Suprapubic skin (tissue), 4 donors: ENCODE measurements at regions not wholly inside any gene's neighbourhood (a gene's known extent, or its start where the extent isn't known, plus 50 kb on each side); places are given as distances from the start of the nearest gene placed in this dataset.

ENCODE experiments used
- DNase-seq, 2 donors: peaks; one replicate each; pipeline ENCODE4 v3.0.0-alpha.2; 2019; ENCODE audit warnings: low spot score in 2 of 2
- H3K27ac ChIP-seq: fragments of 200-600 bp; sonication (generic); one replicate; pipeline ENCODE4 v1.5.1; 2019
- H3K27me3 ChIP-seq: fragments of 200-600 bp; sonication (generic); one replicate; pipeline ENCODE4 v1.5.1; 2019
- H3K36me3 ChIP-seq: fragments of 200-600 bp; sonication (generic); one replicate; pipeline ENCODE4 v1.5.1; 2019
- H3K4me1 ChIP-seq: fragments of 200-600 bp; sonication (generic); one replicate; pipeline ENCODE4 v1.5.1; 2019
- H3K4me3 ChIP-seq: fragments of 200-600 bp; sonication (generic); one replicate; pipeline ENCODE4 v1.5.1; 2019; ENCODE audit warnings: mild to moderate bottlenecking
- H3K9me3 ChIP-seq: fragments of 200-600 bp; sonication (generic); one replicate; pipeline ENCODE4 v1.5.1; 2019
- EP300 ChIP-seq: sonication (generic); formaldehyde crosslinking; IDR thresholded peaks from one replicate; pipeline ENCODE4 v1.6.1; 2017; ENCODE audit warnings: antibody characterized with exemption
- POLR2A ChIP-seq, 2 donors: fragments of 450-650 bp; IDR thresholded peaks; one replicate each; pipeline ENCODE4 v1.6.1; 2017; ENCODE audit warnings: antibody characterized with exemption in 2 of 2, mild to moderate bottlenecking in 2 of 2, moderate library complexity in 2 of 2
- POLR2AphosphoS5 ChIP-seq, 3 donors: sonication (generic); formaldehyde crosslinking; IDR thresholded peaks; one replicate each; pipeline ENCODE4 v1.6.1; 2017; ENCODE audit warnings: antibody characterized with exemption in 3 of 3
- WGBS: methylation state at CpG from one replicate; pipeline ENCODE4 v1.1.5; 2018; 5-methylcytosine and 5-hydroxymethylcytosine counted together
- TF ChIP-seq, protein P1 (sequence below), 2 donors: fragments of 200-600 bp in 1 of 2; fragments of 450-650 bp in 1 of 2; sonication (generic) in 1 of 2; IDR thresholded peaks; one replicate each; pipeline ENCODE4 v1.5.1; 2016 to 2019; ENCODE audit warnings: antibody characterized with exemption in 2 of 2, mild to moderate bottlenecking in 1 of 2, moderate library complexity in 1 of 2

DNA sequence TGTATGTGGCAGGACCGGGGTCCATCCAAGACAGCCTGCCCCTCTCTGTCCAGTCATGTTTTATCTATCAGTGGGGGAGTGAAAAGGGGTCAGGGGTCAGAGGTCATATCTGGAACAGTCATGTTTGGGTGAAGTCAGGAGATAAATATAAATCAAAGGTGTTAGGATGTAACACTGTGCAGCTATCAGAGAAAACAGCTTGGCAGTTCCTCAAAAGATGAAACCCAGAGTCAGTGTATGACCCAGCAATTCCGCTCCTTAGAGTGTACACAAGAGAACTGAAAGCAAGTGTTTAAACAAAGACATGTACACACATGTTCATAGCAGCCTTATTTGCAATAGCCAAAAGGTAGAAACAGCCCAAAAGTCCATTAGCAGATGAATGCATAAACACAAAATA is 361.3 kb downstream of the FOXL1 start:
- no peak for TF ChIP-seq POLR2A (IDR thresholded peaks at IDR 0.05)
- TF ChIP-seq, protein P1, sequence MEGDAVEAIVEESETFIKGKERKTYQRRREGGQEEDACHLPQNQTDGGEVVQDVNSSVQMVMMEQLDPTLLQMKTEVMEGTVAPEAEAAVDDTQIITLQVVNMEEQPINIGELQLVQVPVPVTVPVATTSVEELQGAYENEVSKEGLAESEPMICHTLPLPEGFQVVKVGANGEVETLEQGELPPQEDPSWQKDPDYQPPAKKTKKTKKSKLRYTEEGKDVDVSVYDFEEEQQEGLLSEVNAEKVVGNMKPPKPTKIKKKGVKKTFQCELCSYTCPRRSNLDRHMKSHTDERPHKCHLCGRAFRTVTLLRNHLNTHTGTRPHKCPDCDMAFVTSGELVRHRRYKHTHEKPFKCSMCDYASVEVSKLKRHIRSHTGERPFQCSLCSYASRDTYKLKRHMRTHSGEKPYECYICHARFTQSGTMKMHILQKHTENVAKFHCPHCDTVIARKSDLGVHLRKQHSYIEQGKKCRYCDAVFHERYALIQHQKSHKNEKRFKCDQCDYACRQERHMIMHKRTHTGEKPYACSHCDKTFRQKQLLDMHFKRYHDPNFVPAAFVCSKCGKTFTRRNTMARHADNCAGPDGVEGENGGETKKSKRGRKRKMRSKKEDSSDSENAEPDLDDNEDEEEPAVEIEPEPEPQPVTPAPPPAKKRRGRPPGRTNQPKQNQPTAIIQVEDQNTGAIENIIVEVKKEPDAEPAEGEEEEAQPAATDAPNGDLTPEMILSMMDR (IDR thresholded peaks at IDR 0.05), result no peak
- no peak for TF ChIP-seq EP300
- no peak for TF ChIP-seq POLR2AphosphoS5 (IDR thresholded peaks at IDR 0.05)
- H3K9me3 ChIP-seq, result peaks cover 4% of the 10 kb centered on the region
- H3K27me3 ChIP-seq, result peaks cover 56% of the 10 kb centered on the region
- no peak overlapping the region for H3K4me3 ChIP-seq
- no peaks in the 10 kb centered on the region for H3K36me3 ChIP-seq
- H3K4me1 ChIP-seq, result no peaks in the 10 kb centered on the region
- H3K27ac ChIP-seq, result no peak overlapping the region
- WGBS, result 76% methylated on average over 2 of the region's 2 CpGs
- no peak for DNase-seq

DNA sequence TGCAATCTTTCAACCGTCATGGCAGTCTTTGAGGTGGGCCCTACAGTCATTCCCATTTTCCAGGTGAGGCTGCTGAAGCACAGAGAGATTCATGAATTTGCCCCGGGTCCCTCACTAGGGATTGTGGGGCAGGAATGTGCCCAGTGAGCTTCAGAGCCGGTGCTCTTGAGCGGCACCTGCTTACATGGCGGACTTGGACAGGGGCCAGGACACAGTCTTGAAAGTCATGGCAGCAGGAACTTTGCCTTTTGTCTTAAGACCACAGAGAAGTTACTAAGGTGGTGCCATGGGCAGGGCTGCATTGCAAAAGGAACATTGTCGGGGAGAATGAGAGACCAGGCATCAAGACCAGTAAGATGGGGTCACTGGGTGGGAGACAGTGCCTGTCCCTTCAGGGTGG is 363.4 kb downstream of the FOXL1 start:
- Histone ChIP-seq H3K4me3 (no peak overlapping the region), H3K9me3 (peaks cover 4% of the 10 kb centered on the region), H3K4me1 (no peaks in the 10 kb centered on the region), H3K27me3 (peaks cover 35% of the 10 kb centered on the region), H3K36me3 (no peaks in the 10 kb centered on the region), H3K27ac (no peak overlapping the region)
- 65% methylated on average over 5 of the region's 6 CpGs for WGBS
- no peak for TF ChIP-seq EP300
- TF ChIP-seq, protein P1 (IDR thresholded peaks at IDR 0.05), result no peak
- no peak for TF ChIP-seq POLR2AphosphoS5 (IDR thresholded peaks at IDR 0.05)
- no peak for TF ChIP-seq POLR2A (IDR thresholded peaks at IDR 0.05)
- no peak for DNase-seq

DNA sequence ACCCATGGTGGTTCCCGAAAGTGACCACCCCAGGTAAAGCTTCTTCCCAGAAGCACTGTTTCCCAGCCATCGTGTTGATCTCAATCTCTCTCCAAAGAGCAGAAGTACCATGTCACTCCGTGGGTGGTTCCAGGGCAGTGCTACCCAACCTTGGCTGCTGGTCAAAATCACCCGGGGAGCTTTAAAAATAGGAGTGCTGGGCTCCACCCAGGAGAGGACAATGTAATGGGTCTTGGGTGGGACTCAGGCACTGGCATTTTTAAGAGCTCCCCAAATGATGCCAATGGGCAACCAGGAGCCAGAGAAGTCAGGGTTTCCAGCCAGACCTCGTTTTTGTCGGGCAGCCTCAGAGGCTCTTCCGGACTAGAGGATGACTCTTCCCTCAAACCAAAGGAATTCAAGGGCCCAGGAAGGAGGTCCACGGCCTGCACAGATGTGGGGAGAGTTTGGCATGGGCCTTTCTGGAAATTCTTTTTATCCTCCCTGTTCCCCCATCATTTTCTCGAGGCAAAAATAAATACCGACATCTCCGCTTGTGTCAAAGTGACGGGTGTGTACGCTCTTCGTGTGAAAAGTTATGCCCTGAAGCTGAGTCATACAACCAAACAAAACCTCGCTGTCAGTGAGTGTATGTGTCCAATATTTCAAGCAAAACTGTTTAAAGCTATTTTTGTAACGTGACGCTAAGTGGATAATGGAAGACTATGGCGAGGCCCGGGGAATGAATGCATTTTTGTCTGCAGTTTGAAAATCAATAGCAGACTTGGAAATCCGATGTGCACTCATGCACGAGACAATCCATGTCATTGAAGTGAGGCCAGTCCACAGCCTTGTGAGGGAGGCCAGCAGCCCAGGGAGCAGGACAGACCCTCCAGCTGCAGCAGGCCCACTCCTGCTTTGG is 364.1 kb downstream of the FOXL1 start:
- Histone ChIP-seq H3K27me3 (peaks cover 30% of the 10 kb centered on the region), H3K4me3 (no peak overlapping the region), H3K9me3 (peaks cover 4% of the 10 kb centered on the region), H3K27ac (no peak overlapping the region), H3K4me1 (no peaks in the 10 kb centered on the region), H3K36me3 (no peaks in the 10 kb centered on the region)
- no peak for TF ChIP-seq EP300
- no peak for TF ChIP-seq POLR2AphosphoS5 (IDR thresholded peaks at IDR 0.05)
- TF ChIP-seq, protein P1 (IDR thresholded peaks at IDR 0.05), result no peak
- TF ChIP-seq POLR2A (IDR thresholded peaks at IDR 0.05), result no peak
- DNase-seq, result no peak
- WGBS, result 45% methylated on average over 21 of the region's 21 CpGs

DNA sequence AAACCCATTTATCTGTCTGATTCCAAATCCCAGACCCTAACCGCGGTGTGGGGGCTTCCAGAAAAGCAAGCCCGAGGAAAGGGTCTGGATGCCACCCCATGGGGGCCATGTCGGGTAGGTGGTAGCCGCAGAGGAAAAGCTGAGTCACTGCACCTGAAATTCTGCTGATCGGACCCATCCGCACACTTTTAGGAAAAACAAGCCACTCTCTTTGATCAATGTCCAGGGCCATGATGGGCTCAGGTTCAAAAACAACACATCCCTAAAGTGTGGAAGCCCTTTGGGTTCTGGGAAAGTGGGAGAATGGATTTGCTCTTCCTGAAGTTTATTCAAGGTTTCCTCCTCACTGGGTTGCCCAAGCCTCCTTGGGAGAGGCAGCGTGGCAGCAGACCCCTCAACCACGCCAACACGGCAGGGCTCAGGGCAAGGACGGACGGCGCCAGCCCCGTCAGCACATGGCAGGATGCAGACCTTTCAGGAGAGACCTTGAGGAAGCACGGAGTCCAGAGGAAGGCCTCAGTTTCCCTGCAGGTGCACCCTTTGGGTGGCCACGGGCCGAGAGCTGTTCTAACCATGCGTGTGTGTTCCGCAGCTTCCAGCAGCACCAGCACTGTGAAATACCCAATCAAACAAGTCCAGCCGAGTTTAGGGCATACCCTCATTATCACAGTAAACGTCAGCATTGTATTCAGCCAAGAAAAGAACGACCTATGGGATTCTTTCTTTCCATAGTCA is 367.0 kb downstream of the FOXL1 start:
- no peaks in the 10 kb centered on the region for H3K4me1 ChIP-seq
- H3K27ac ChIP-seq, result no peak overlapping the region
- WGBS, result 82% methylated on average over 22 of the region's 22 CpGs
- TF ChIP-seq POLR2A (IDR thresholded peaks at IDR 0.05) (no peak), EP300 (no peak), POLR2AphosphoS5 (IDR thresholded peaks at IDR 0.05) (no peak)
- TF ChIP-seq, protein P1 (IDR thresholded peaks at IDR 0.05), result no peak
- H3K9me3 ChIP-seq, result no peaks in the 10 kb centered on the region
- H3K27me3 ChIP-seq, result peaks cover 24% of the 10 kb centered on the region
- H3K36me3 ChIP-seq, result no peaks in the 10 kb centered on the region
- no peak overlapping the region for H3K4me3 ChIP-seq
- DNase-seq, result no peak

DNA sequence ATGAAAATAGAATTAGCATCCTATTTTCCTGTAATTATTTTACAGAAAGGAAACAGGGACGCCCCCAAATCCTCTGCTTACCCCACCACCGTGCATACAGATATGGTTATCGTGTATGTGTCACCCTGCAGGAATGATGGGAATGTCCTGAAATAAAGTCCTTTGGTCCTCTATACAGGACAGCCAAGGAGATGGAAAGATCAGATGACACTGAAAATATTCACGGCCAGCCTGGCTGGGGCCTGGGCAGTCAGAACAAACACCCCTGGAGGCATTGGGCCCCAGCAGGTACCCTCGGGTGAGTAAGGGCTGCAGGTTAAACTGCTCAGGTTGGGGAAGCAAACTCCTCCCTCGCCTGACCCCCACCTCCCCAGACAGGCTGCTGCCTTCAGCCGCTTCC is 368.0 kb downstream of the FOXL1 start:
- TF ChIP-seq POLR2AphosphoS5 (IDR thresholded peaks at IDR 0.05) (no peak), EP300 (no peak), POLR2A (IDR thresholded peaks at IDR 0.05) (no peak)
- TF ChIP-seq, protein P1 (IDR thresholded peaks at IDR 0.05), result no peak
- 52% methylated on average over 7 of the region's 7 CpGs for whole genome bisulfite sequencing

More for the DNA sequence above, 368.0 kb downstream of the FOXL1 start:
- no peak overlapping the region for H3K27ac ChIP-seq
- no peak overlapping the region for H3K4me3 ChIP-seq
- H3K27me3 ChIP-seq, result peaks cover 18% of the 10 kb centered on the region
- H3K9me3 ChIP-seq, result no peaks in the 10 kb centered on the region
- DNase-seq, result no peak
- H3K36me3 ChIP-seq, result no peaks in the 10 kb centered on the region
- no peaks in the 10 kb centered on the region for H3K4me1 ChIP-seq
